ENCODE measurements at regions not wholly inside any gene's neighbourhood (a gene's known extent, or its start where the extent isn't known, plus 50 kb on each side); places are given as distances from the start of the nearest gene placed in this dataset.

- no peak for TF ChIP-seq ZNF274 (IDR thresholded peaks at IDR 0.05; ENCODE audit: low read depth, low read length)
- no peak for TF ChIP-seq YY1 (IDR thresholded peaks at IDR 0.05; ENCODE audit: insufficient read depth, insufficient read length)
These were observed 204.5 kb downstream of the LPIN1 start for GRCh38 chr2:11950896-11951295.
